NT2/D1 (cell line): ENCODE measurements at regions not wholly inside any gene's neighbourhood (a gene's known extent, or its start where the extent isn't known, plus 50 kb on each side); places are given as distances from the start of the nearest gene placed in this dataset.
"Not testable (repeated sequence)": the region's sequence is repeated elsewhere in the genome, so short reads cannot be mapped to it uniquely, and the experiment has no call there.

Source experiments
- DNase-seq: peaks from one replicate; pipeline ENCODE4 v3.0.0-alpha.2; 2011; ENCODE audit warnings: low read depth, low spot score
- H3K27me3 ChIP-seq: 2 replicates; pipeline ENCODE4 v1.6.0; 2011; ENCODE audit warnings: mild to moderate bottlenecking; ENCODE audit not compliant: insufficient read length, insufficient read depth
- H3K36me3 ChIP-seq: 2 replicates; pipeline ENCODE4 v1.6.1; 2011; ENCODE audit warnings: mild to moderate bottlenecking, low read length, mixed read lengths; ENCODE audit not compliant: insufficient read depth, insufficient read length
- H3K4me1 ChIP-seq: 2 replicates; pipeline ENCODE4 v1.5.1; 2011; ENCODE audit not compliant: insufficient read depth, insufficient read length
- H3K4me3 ChIP-seq: 2 replicates; pipeline ENCODE4 v1.5.1; 2011; ENCODE audit warnings: low read depth; ENCODE audit not compliant: insufficient read length
- H3K9ac ChIP-seq: 2 replicates; pipeline ENCODE4 v1.6.0; 2011; ENCODE audit warnings: low read depth; ENCODE audit not compliant: insufficient read length
- H3K9me3 ChIP-seq: 2 replicates; pipeline ENCODE4 v1.5.1; 2011; ENCODE audit warnings: mild to moderate bottlenecking, low read length; ENCODE audit not compliant: insufficient read depth
- SUZ12 ChIP-seq: IDR thresholded peaks from 2 replicates; pipeline ENCODE4 v1.6.1; 2011; ENCODE audit not compliant: insufficient read length, insufficient read depth; ENCODE audit errors: extremely low read depth
- YY1 ChIP-seq: IDR thresholded peaks from 2 replicates; pipeline ENCODE4 v1.6.1; 2011; ENCODE audit not compliant: insufficient read length, insufficient read depth
- ZNF274 ChIP-seq: IDR thresholded peaks from 2 replicates; pipeline ENCODE4 v1.6.1; 2011; ENCODE audit warnings: mild to moderate bottlenecking, low read depth, low read length

- TF ChIP-seq SUZ12, result no peak
- TF ChIP-seq ZNF274, result no peak
- no peak for TF ChIP-seq YY1
- Histone ChIP-seq H3K36me3 (no peaks in the 10 kb centered on the region), H3K27me3 (no peaks in the 10 kb centered on the region), H3K4me1 (no peaks in the 10 kb centered on the region), H3K4me3 (no peak overlapping the region), H3K9ac (no peak overlapping the region), H3K9me3 (no peaks in the 10 kb centered on the region)
- no peak for DNase-seq
These were observed 504.6 kb upstream of the NR5A2 start for GRCh38 chr1:199522936-199523335.

GRCh38 chr1:199529324-199529723 is 498.2 kb upstream of the NR5A2 start:
- Histone ChIP-seq H3K4me3 (no peak overlapping the region), H3K4me1 (no peaks in the 10 kb centered on the region), H3K27me3 (no peaks in the 10 kb centered on the region), H3K36me3 (no peaks in the 10 kb centered on the region), H3K9me3 (peaks cover 20% of the 10 kb centered on the region), H3K9ac (no peak overlapping the region)
- TF ChIP-seq SUZ12, result no peak
- no peak for TF ChIP-seq YY1
- TF ChIP-seq ZNF274, result no peak
- DNase-seq, result no peak

DNA sequence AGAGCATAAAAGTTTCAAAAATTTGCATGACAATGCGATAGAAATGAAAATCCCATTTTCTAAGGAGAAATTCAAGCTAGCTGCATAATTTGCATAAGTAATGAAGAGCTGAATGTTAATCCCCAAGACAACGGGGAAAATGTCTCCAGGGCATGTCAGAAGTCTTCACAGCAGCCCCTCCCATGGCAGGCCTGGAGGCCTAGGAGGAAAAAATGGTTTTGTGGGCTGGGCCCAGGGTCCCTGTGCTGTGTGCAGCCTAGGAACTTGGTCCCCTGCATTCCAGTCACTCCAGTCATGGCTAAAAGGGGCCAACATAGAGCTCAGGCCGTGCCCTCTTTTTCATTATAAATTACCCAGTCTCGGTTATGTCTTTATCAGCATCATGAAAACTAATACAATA is 494.1 kb upstream of the NR5A2 start:
- not testable (repeated sequence) for H3K36me3 ChIP-seq, H3K27me3 ChIP-seq, H3K9ac ChIP-seq, DNase-seq, H3K4me3 ChIP-seq, H3K4me1 ChIP-seq
- H3K9me3 ChIP-seq, result peaks cover 58% of the 10 kb centered on the region

DNA sequence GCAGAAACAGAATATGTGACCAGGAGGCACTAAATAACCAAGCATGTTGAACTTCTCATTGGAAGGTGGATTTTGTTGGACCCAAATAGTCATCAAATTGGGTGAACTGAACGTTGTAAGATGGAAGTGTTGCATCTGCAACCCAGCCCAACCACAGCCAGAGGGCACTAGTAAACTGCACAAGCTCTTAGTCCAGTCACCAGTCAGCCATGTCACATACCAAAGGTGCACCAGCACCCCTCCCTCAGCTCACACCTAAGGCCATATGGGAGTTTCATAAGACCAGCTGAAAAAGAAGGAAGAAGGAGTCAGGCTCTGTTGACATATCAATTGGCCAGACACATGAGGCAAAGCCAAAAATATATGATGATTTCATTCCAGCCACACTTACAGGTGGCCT is 481.7 kb upstream of the NR5A2 start:
- no peaks in the 10 kb centered on the region for H3K27me3 ChIP-seq
- no peak overlapping the region for H3K4me3 ChIP-seq
- no peaks in the 10 kb centered on the region for H3K9me3 ChIP-seq
- no peaks in the 10 kb centered on the region for H3K4me1 ChIP-seq
- no peak overlapping the region for H3K9ac ChIP-seq
- TF ChIP-seq ZNF274 (no peak), SUZ12 (no peak)
- peak; percentile 38 for DNase-seq
- no peaks in the 10 kb centered on the region for H3K36me3 ChIP-seq

DNA sequence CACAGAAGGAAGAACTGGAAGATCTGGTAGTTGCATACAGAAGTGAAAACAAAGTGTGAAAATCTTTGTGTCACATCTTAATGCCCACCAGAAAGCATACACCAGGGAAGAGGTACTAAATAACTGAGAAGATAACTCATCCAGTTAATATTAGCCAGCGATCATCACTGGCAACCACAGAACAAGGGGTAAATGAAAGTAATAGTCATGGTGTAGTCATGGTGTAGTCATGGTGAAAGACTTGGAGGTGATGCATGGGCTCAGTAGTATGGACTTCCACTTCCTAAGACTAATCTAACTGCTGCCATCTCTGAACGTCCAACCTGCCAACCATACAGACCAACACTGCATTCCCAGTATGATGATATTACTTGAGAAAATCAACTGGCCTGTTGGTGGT is 481.2 kb upstream of the NR5A2 start:
- no peaks in the 10 kb centered on the region for H3K36me3 ChIP-seq
- no peaks in the 10 kb centered on the region for H3K4me1 ChIP-seq
- no peaks in the 10 kb centered on the region for H3K9me3 ChIP-seq
- H3K27me3 ChIP-seq, result no peaks in the 10 kb centered on the region
- no peak for DNase-seq
- no peak overlapping the region for H3K9ac ChIP-seq
- no peak overlapping the region for H3K4me3 ChIP-seq
- TF ChIP-seq ZNF274, result no peak
- no peak for TF ChIP-seq SUZ12
- TF ChIP-seq YY1, result no peak

DNA sequence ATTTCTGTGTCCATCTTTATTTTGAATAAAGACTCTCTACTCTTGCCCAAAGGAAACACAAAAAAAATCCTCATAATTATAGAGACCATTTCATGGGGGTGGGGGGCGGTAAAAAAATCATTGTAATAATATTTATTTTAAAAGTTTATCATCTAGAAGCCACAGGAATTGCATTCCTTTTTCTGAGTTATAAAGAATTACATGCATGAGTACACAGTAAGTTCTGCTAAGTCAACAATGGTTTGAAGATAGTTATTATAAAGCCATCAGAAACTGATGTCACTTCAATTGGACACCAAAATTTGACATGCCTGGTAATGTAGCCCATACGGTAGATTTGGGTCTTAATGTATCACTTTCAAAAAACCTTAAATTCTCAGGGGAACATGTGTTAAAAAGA is 478.1 kb upstream of the NR5A2 start:
- Histone ChIP-seq H3K9ac (no peak overlapping the region), H3K27me3 (no peaks in the 10 kb centered on the region), H3K9me3 (no peaks in the 10 kb centered on the region), H3K36me3 (no peaks in the 10 kb centered on the region), H3K4me1 (no peaks in the 10 kb centered on the region), H3K4me3 (no peak overlapping the region)
- no peak for TF ChIP-seq SUZ12
- no peak for DNase-seq

- DNase-seq, result no peak
- Histone ChIP-seq H3K9ac (no peak overlapping the region), H3K9me3 (no peaks in the 10 kb centered on the region), H3K27me3 (no peaks in the 10 kb centered on the region), H3K4me1 (no peaks in the 10 kb centered on the region), H3K4me3 (no peak overlapping the region), H3K36me3 (no peaks in the 10 kb centered on the region)
- no peak for TF ChIP-seq SUZ12
- no peak for TF ChIP-seq YY1
These were observed 477.1 kb upstream of the NR5A2 start for GRCh38 chr1:199550199-199551065.

DNA sequence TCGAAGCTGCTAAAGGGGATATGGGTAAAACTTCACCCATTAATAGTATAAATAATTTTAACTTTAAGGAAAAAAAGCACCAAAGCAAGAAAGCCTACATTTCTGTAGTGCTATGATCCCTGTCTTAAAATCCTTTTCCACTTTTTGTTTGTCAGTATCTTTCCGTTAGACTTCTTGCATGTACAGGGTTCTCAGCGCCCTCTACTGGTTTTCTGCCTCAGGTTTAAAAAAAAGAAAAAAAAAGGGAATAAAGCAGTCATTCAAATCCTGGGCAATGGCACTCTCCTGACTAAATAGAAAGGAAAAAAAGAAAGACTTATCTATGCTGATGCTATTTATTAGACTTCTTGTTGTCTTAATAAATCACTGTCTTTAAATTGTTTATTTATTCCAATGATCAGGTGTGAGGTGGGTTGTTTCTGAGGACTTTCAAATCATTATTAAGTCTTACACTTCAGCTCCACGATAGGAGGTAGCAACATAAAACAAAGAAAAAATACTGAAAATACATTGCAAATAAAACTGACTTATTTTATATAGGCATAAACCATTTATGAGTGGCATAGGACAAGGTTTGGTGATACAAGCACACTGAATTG is 475.4 kb upstream of the NR5A2 start:
- no peak overlapping the region for H3K9ac ChIP-seq
- TF ChIP-seq YY1 (no peak), SUZ12 (no peak), ZNF274 (no peak)
- H3K4me3 ChIP-seq, result no peak overlapping the region
- H3K9me3 ChIP-seq, result no peaks in the 10 kb centered on the region
- no peaks in the 10 kb centered on the region for H3K36me3 ChIP-seq
- H3K27me3 ChIP-seq, result no peaks in the 10 kb centered on the region
- no peaks in the 10 kb centered on the region for H3K4me1 ChIP-seq
- peak; percentile 78 for DNase-seq
